ENCODE measurements at regions not wholly inside any gene's neighbourhood (a gene's known extent, or its start where the extent isn't known, plus 50 kb on each side); places are given as distances from the start of the nearest gene placed in this dataset.
"Not testable (repeated sequence)": the region's sequence is repeated elsewhere in the genome, so short reads cannot be mapped to it uniquely, and the experiment has no call there.

DNA sequence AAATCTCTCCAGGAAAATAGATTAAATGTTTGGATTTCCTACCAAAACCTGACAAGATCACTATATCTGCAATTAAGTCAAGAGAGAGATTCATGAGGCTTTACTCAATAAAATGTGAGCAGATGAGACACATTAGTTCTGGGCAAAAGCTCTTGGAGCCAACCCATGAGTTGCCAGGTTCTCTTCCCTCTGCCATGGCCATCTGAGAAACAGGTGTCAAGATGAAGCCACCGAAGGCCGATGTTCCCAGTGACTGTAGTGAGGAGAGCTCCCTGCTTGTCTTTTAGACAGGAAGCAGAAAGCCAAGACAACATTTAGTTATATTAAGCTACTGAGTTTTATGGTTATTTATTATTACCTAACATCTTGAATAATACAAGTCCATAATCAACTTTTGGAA is 1068.7 kb downstream of the STPG2 start:
- DNase-seq (ENCODE audit: low read depth in 2 of 2): no peak

GRCh38 chr4:97081951-97082350 is 1061.3 kb downstream of the STPG2 start:
- no peak for DNase-seq (ENCODE audit: low read depth in 2 of 2)

GRCh38 chr4:97097036-97097435 is 1046.2 kb downstream of the STPG2 start:
- not testable (repeated sequence) for DNase-seq (ENCODE audit: low read depth in 2 of 2)

DNA sequence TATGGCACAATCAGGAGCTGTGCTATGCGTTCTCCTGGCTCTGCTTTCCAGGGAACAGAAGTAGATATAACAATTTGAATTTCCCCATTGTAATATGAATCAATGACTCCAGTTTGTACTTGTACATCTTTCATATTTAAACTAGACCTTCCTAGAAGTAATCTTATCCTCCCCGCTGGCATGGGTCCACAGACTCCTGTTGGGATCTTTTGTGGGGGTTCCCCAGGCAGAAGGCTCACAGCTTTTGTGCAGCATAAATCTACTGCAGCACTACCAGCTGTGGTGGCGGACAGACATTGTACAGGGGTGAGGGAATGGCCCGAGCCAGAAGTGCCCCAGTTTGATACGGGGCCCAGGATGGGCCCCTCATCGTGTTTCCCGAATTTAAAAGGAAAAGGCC is 1042.1 kb downstream of the STPG2 start:
- not testable (repeated sequence) for DNase-seq (ENCODE audit: low read depth in 2 of 2)

- DNase-seq (ENCODE audit: low read depth in 2 of 2): no peak
These were observed 1040.0 kb downstream of the STPG2 start for GRCh38 chr4:97103252-97103651.

GRCh38 chr4:97104006-97104405 is 1039.3 kb downstream of the STPG2 start:
- DNase-seq (ENCODE audit: low read depth in 2 of 2): no peak

GRCh38 chr4:97104666-97105065 is 1038.6 kb downstream of the STPG2 start:
- no peak for DNase-seq (ENCODE audit: low read depth in 2 of 2)

GRCh38 chr4:97105347-97106099 is 1037.8 kb downstream of the STPG2 start:
- no peak for DNase-seq (ENCODE audit: low read depth in 2 of 2)

DNA sequence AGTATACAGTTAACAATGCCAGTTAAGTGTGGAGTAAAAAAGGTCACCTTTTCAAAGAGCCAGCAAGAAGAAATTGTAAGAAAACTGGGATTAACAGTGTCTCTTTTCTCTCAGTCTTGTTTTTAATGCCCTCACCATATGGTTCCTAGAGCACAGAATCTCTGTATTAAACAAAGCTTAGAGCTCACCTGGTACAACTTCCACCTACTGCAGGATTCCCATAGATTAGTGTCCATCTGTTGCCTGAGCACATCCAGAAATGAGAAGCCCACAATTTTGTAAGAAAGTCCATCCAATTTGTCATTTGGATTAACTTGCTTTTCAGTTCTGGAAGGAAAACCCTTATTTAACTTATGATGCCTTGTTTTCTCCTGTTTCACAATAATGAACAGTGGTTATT is 1037.1 kb downstream of the STPG2 start:
- DNase-seq (ENCODE audit: low read depth in 2 of 2): no peak

DNA sequence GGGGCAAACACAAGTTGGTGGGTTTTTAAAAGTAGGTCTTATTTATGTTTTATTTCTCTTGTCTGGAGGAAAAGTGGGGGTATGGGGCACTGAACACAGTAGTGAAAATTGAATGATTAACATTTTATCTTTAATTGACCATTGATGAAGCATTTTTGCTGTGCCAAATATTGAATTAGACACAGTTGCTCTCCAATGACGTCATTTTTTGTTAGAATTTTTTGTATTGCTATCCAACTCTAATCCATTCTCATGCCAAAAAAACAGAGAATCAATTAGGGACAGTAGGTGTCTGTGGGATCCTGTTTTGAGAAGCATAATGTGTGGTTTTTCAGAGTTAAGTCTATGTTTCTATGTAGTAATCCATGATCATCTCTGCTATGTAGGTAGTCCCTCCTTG is 1032.8 kb downstream of the STPG2 start:
- DNase-seq (ENCODE audit: low read depth in 2 of 2): no peak

DNA sequence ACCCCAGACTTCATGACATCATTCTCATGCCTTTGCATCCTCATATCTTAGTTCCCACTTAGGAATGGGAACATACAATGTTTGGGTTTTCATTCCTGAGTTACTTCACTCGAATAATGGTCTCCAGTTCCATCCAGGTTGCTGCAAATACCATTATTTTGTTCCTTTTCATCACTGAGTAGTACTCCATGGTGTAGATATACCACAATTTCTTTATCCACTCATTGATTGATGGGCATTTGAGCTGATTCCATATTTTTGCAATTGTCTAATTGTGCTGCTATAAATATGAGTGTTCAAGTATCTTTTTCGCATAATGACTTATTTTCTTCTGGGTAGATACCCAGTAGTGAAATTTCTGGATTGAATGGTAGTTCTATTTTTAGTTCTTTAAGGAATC is 1026.8 kb downstream of the STPG2 start:
- DNase-seq (ENCODE audit: low read depth in 2 of 2): no peak

DNA sequence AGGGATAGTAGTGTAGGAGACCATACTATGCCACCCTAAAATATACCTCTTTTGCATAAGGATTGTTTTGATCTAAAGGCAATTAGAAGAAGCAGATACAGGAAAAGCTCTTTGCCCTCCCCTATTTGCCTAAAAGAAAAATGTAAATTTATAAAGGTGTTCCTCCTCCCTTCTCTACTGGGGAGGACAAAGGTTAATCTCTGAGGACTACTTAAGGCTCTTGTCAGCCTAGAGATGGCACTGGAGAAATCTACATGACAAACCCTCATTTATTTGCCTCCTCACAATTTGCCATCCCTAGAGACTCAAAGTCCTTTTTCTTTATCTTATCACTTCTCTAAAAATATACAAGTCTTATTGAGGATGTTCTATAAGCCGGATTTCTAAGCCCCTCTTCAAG is 1021.8 kb downstream of the STPG2 start:
- DNase-seq (ENCODE audit: low read depth in 2 of 2): no peak

GRCh38 chr4:97123573-97123972 is 1019.7 kb downstream of the STPG2 start:
- no peak for DNase-seq (ENCODE audit: low read depth in 2 of 2)

GRCh38 chr4:97132435-97132834 is 1010.8 kb downstream of the STPG2 start:
- no peak for DNase-seq (ENCODE audit: low read depth in 2 of 2)

DNA sequence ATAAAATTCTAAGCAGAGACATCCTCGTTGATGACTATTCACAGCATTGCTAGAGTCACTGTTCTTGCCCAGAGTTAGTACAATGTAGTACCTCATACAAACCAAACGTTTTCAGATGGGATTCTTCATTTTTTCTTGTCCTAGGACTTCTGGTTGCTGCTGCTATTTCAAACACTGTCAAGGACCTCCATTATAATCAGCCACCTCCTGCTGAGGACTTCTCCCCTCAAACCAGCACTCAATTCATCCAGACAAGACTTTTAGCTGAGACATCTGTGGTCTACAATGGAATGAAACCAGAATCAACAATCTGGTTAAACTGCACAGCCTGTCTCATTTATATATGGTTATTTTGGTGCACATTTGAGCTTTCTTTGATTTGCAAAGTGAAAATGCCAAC is 1008.8 kb downstream of the STPG2 start:
- DNase-seq (ENCODE audit: low read depth in 2 of 2): no peak

- no peak for DNase-seq (ENCODE audit: low read depth in 2 of 2)
These were observed 1003.5 kb downstream of the STPG2 start for GRCh38 chr4:97139791-97140190.

- DNase-seq (ENCODE audit: low read depth in 2 of 2): no peak
These were observed 1002.7 kb downstream of the STPG2 start for GRCh38 chr4:97140545-97140944.

- not testable (repeated sequence) for DNase-seq (ENCODE audit: low read depth in 2 of 2)
These were observed 1001.9 kb downstream of the STPG2 start for GRCh38 chr4:97141332-97141731.

DNA sequence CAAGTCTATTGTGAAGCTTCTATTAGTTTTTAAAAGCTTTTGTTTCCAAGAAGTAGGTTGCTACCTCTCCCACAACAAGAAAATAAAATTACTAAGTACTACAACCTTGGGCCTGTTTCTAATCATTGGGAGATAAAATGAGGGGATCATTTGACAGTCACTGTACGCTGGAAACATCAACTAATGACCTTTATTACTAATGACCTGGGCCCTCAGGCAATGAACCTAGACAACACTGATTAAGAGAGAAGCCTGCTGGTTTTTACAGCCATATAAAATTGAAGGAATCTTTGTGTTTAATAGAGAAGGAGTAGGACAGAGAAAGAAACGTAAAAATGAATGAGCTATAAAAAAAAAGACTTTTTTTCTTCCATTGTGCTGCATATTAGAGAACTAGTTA is 1000.9 kb downstream of the STPG2 start:
- DNase-seq (ENCODE audit: low read depth in 2 of 2): no peak

GRCh38 chr4:97142893-97143292 is 1000.4 kb downstream of the STPG2 start:
- DNase-seq (ENCODE audit: low read depth in 2 of 2): no peak

DNA sequence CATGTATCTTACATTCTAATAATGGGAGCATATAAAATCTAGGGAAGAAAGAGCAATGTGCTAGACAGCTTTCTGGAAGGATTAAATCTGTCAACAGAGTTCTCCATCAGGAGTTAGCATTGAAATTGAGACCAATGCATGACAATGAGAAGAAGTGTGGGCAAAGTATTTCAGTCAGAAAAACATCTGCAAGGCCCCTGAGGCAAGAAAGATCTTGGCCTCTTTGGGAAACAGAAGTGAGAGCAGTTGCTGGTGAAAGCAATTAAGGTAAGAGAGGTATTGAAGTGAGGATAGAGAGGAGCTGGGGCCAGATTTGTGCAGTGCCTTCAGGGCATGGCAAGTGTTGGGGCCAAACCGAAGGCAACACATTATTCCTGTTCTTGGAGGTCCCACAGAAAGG is 999.1 kb downstream of the STPG2 start:
- no peak for DNase-seq (ENCODE audit: low read depth in 2 of 2)

DNA sequence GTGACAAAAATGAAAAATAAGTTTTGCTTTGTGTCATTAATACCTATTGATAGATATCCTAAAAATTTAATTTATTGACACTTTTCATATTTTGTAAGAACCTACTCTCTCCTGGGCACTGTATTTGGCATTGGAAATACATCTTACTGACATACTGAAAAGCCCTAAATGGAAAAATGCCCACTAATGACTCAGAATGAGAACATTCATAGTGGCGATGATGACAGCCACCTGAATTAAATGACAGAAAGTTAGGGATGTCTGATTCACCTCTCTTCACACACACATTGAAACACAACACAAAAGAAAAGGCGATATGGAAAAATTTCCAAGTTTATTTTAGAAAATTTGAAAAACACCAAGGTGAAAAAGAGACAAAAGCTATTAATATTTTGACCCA is 992.3 kb downstream of the STPG2 start:
- no peak for DNase-seq (ENCODE audit: low read depth in 2 of 2)

DNA sequence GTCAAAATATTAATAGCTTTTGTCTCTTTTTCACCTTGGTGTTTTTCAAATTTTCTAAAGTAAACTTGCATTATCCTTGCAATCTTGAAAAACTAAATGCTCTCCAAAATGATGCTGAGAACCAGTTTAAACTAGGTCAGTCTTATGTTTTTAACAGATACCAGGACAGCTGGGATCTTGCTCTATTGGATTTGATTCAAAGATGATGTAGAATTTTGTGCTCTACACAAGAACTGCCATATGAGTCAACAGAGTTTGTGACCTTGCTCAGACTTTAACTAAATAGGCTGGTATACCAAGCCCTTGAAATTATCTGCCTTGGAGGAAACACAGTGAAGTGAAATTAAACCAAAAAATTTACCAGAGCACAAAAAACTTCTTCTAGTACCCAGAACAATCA is 991.1 kb downstream of the STPG2 start:
- no peak for DNase-seq (ENCODE audit: low read depth in 2 of 2)

- DNase-seq (ENCODE audit: low read depth in 2 of 2): no peak
These were observed 990.2 kb downstream of the STPG2 start for GRCh38 chr4:97153042-97153441.
